IMR-90 (cell line): ENCODE measurements at regions not wholly inside any gene's neighbourhood (a gene's known extent, or its start where the extent isn't known, plus 50 kb on each side); places are given as distances from the start of the nearest gene placed in this dataset.

Experiments
- ATAC-seq: fragments of 200-7000 bp; cut with Tn5 transposase; 2 replicates; pipeline ENCODE4 v1.9.1; 2020; ENCODE audit warnings: low read depth, mild to moderate bottlenecking, moderate library complexity
- BruUV-seq: library from RNA; stranded (reverse); fragments of 400-500 nt; replicated peaks from 2 replicates; lab custom pipeline; 2021; lab: Mats Ljungman, UMichigan
- CTCF ChIA-PET: fragments of 300-600 bp; formaldehyde crosslinking; extraction: SDS; loops from one replicate; lab custom pipeline; 2021; ENCODE audit warnings: antibody characterized with exemption; lab: Yijun Ruan, JAX
- POLR2A ChIA-PET: fragments of 300-600 bp; sonication (Branson Sonifier 250); formaldehyde crosslinking; loops from one replicate; lab custom pipeline; 2022; ENCODE audit warnings: antibody characterized with exemption; ENCODE audit not compliant: unreplicated experiment; lab: Charles Lee
- DNase-seq: peaks from one replicate; pipeline ENCODE4 v3.0.0; 2013
- H2AFZ ChIP-seq: replicated peaks from 2 replicates; pipeline ENCODE3; 2013; ENCODE audit warnings: low read length, mild to moderate bottlenecking; ENCODE audit not compliant: poor library complexity
- H2AK5ac ChIP-seq: 2 replicates; pipeline ENCODE4 v1.6.1; 2013; ENCODE audit warnings: low read depth, low read length, inconsistent platforms
- H2AK9ac ChIP-seq: replicated peaks from 2 replicates; pipeline ENCODE3; 2013; ENCODE audit warnings: mild to moderate bottlenecking, low read depth, low read length, moderate library complexity; ENCODE audit not compliant: poor library complexity
- H2BK120ac ChIP-seq: 2 replicates; pipeline ENCODE4 v1.6.1; 2013; ENCODE audit warnings: low read depth, low read length, inconsistent platforms
- H2BK15ac ChIP-seq: 3 replicates; pipeline ENCODE4 v1.6.1; 2013; ENCODE audit warnings: low read depth, low read length, inconsistent platforms
- H2BK20ac ChIP-seq: 2 replicates; pipeline ENCODE4 v1.6.1; 2013; ENCODE audit warnings: low read depth, mild to moderate bottlenecking, inconsistent platforms, low read length, moderate library complexity
- H2BK5ac ChIP-seq: 2 replicates; pipeline ENCODE4 v1.6.1; 2013; ENCODE audit warnings: mild to moderate bottlenecking, low read depth, low read length, inconsistent platforms; ENCODE audit not compliant: poor library complexity, severe bottlenecking
- H3K14ac ChIP-seq: replicated peaks from 2 replicates; pipeline ENCODE4 v1.6.1; 2013; ENCODE audit warnings: low read depth, low read length, inconsistent platforms
- H3K18ac ChIP-seq: 2 replicates; pipeline ENCODE4 v1.6.1; 2013; ENCODE audit warnings: low read depth, low read length, control low read depth
- H3K23ac ChIP-seq: 2 replicates; pipeline ENCODE4 v1.6.1; 2013; ENCODE audit warnings: low read depth, low read length, inconsistent platforms
- H3K27ac ChIP-seq: 2 replicates; pipeline ENCODE4 v1.5.1; 2013; ENCODE audit warnings: mild to moderate bottlenecking, control low read depth, low read length; ENCODE audit not compliant: insufficient read depth
- H3K27me3 ChIP-seq: 2 replicates; pipeline ENCODE4 v1.6.1; 2013; ENCODE audit warnings: low read length; ENCODE audit not compliant: control insufficient read depth, insufficient read depth
- H3K36me3 ChIP-seq: 2 replicates; pipeline ENCODE4 v1.6.1; 2013; ENCODE audit warnings: low read length, mixed read lengths; ENCODE audit not compliant: control insufficient read depth, insufficient read depth
- H3K4ac ChIP-seq: 2 replicates; pipeline ENCODE4 v1.6.1; 2013; ENCODE audit warnings: low read depth, low read length, inconsistent platforms
- H3K4me1 ChIP-seq: 2 replicates; pipeline ENCODE4 v1.6.1; 2013; ENCODE audit warnings: low read length, mixed read lengths; ENCODE audit not compliant: control insufficient read depth, insufficient read depth
- H3K4me2 ChIP-seq: 2 replicates; pipeline ENCODE4 v1.6.1; 2013; ENCODE audit warnings: low read depth, mild to moderate bottlenecking, control low read depth, low read length, moderate library complexity
- H3K4me3 ChIP-seq: 2 replicates; pipeline ENCODE4 v1.5.1; 2013; ENCODE audit warnings: low read depth, mild to moderate bottlenecking, control low read depth, low read length, moderate library complexity; ENCODE audit not compliant: insufficient read depth
- H3K56ac ChIP-seq: 2 replicates; pipeline ENCODE4 v1.6.1; 2013; ENCODE audit warnings: low read length, inconsistent platforms; ENCODE audit not compliant: insufficient read depth; ENCODE audit errors: extremely low read depth
- H3K79me1 ChIP-seq, 2 experiments: 2 replicates each; pipeline ENCODE4 v1.6.1; 2013; ENCODE audit warnings: low read length in 2 of 2, inconsistent platforms in 1 of 2, low read depth in 1 of 2
- H3K9ac ChIP-seq: 2 replicates; pipeline ENCODE4 v1.6.1; 2013; ENCODE audit warnings: low read depth, low read length, control low read depth
- H3K9me1 ChIP-seq: 2 replicates; pipeline ENCODE4 v1.6.1; 2013; ENCODE audit warnings: low read length, inconsistent platforms; ENCODE audit not compliant: insufficient read depth
- H3K9me3 ChIP-seq: 2 replicates; pipeline ENCODE4 v1.6.1; 2013; ENCODE audit warnings: low read length; ENCODE audit not compliant: control insufficient read depth, insufficient read depth
- H4K20me1 ChIP-seq: 2 replicates; pipeline ENCODE4 v1.6.1; 2013; ENCODE audit warnings: low read length, inconsistent platforms; ENCODE audit not compliant: insufficient read depth
- H4K5ac ChIP-seq: 2 replicates; pipeline ENCODE4 v1.6.1; 2013; ENCODE audit warnings: mild to moderate bottlenecking, low read depth, low read length, control low read depth
- H4K8ac ChIP-seq, 2 experiments: 2 replicates each; pipeline ENCODE4 v1.6.1; 2013; ENCODE audit warnings: low read depth in 2 of 2, low read length in 2 of 2, control low read depth in 1 of 2, inconsistent platforms in 1 of 2
- H4K91ac ChIP-seq: 2 replicates; pipeline ENCODE4 v1.6.1; 2013; ENCODE audit warnings: low read depth, low read length, inconsistent platforms; ENCODE audit not compliant: insufficient read depth
- BHLHE40 ChIP-seq: fragments of 150-350 bp; IDR thresholded peaks from 2 replicates; pipeline ENCODE4 v1.6.1; 2016; ENCODE audit warnings: mild to moderate bottlenecking, low read depth, low read length
- FOS ChIP-seq: fragments of 150-350 bp; IDR thresholded peaks from 2 replicates; pipeline ENCODE4 v1.6.1; 2016; ENCODE audit warnings: low read depth, low read length
- MAFK ChIP-seq: IDR thresholded peaks from 2 replicates; pipeline ENCODE4 v1.6.1; 2012; ENCODE audit warnings: low read depth, low read length, improper control_type of control experiment
- NFE2L2 ChIP-seq: fragments of 150-350 bp; IDR thresholded peaks from 2 replicates; pipeline ENCODE4 v1.6.1; 2016; ENCODE audit warnings: low read depth, mild to moderate bottlenecking, low read length
- POLR2A ChIP-seq: IDR thresholded peaks from 2 replicates; pipeline ENCODE4 v1.6.1; 2012; ENCODE audit warnings: mild to moderate bottlenecking, low read depth, low read length
- RCOR1 ChIP-seq: IDR thresholded peaks from 2 replicates; pipeline ENCODE4 v1.6.1; 2012; ENCODE audit warnings: mild to moderate bottlenecking, low read length, improper control_type of control experiment; ENCODE audit not compliant: insufficient replicate concordance
- SMC3 ChIP-seq: fragments of 150-350 bp; IDR thresholded peaks from 2 replicates; pipeline ENCODE4 v1.6.1; 2016; ENCODE audit warnings: low read depth, mild to moderate bottlenecking, antibody characterized with exemption, low read length, moderate library complexity
- WGBS, 2 experiments: methylation state at CpG; one replicate each; pipeline versions ENCODE4 v1.1.5 to v1.1.7; 2013; ENCODE audit warnings: missing lambda C conversion rate in 2 of 2; ENCODE audit not compliant: insufficient read length in 1 of 2; ENCODE audit errors: extremely low coverage in 2 of 2; 5-methylcytosine and 5-hydroxymethylcytosine counted together
- dilution Hi-C: fragments of 300-500 bp; cut with HindIII; formaldehyde crosslinking; loops from one replicate; pipeline ENCODE4 v1.14.3; 2018; ENCODE audit warnings: low sequenced_read_pairs; ENCODE audit not compliant: unreplicated experiment
- in situ Hi-C: fragments of 300-500 bp; cut with MboI; formaldehyde crosslinking; loops from 3 replicates; pipeline ENCODE4 v1.14.3; 2019; ENCODE audit warnings: low sequenced_read_pairs, inconsistent platforms, mixed read lengths
- intact Hi-C: fragments of 100-400 bp; cut with micrococcal nuclease; formaldehyde crosslinking; loops from 2 replicates; pipeline ENCODE4 v1.10.0; 2022
- TF ChIP-seq, protein P1 (sequence below): conservative IDR thresholded peaks from 2 replicates; pipeline ENCODE4 v1.5.1; 2012; ENCODE audit warnings: mild to moderate bottlenecking, low read depth, low read length, improper control_type of control experiment
- TF ChIP-seq, protein P2 (sequence below): fragments of 150-350 bp; IDR thresholded peaks from 2 replicates; pipeline ENCODE4 v1.6.1; 2017; ENCODE audit warnings: mild to moderate bottlenecking, antibody characterized with exemption, low read length, low read depth

- Histone ChIP-seq H2BK15ac (no peak overlapping the region), H3K9ac (no peak overlapping the region), H3K18ac (no peak overlapping the region), H2BK20ac (no peak overlapping the region), H2AFZ (no peak overlapping the region), H2AK5ac (no peak overlapping the region), H4K91ac (no peak overlapping the region), H3K23ac (no peak overlapping the region), H4K8ac (no peak overlapping the region), H3K4me1 (no peaks in the 10 kb centered on the region), H3K27ac (no peak overlapping the region), H3K36me3 (no peaks in the 10 kb centered on the region), H3K27me3 (peaks cover 13% of the 10 kb centered on the region), H3K9me1 (no peaks in the 10 kb centered on the region), H3K9me3 (peaks cover 12% of the 10 kb centered on the region), H4K5ac (no peak overlapping the region), H3K4ac (no peak overlapping the region), H2BK5ac (no peak overlapping the region), H3K79me1 (no peaks in the 10 kb centered on the region), H3K14ac (no peak overlapping the region), H2AK9ac (no peak overlapping the region), H3K4me2 (no peak overlapping the region), H2BK120ac (no peak overlapping the region), H4K20me1 (no peaks in the 10 kb centered on the region), H3K4me3 (no peak overlapping the region), H3K56ac (no peak overlapping the region)
- ChIA-PET CTCF (interaction anchor here (1.0 kb wide), 1 partner anchor 13 kb away, joined by 3 read pairs; no protein-coding TSS in a partner anchor), POLR2A (no interaction called here)
- intact Hi-C loops (no loop called here), dilution Hi-C loops (no loop called here), in situ Hi-C loops (loop anchor here (10.0 kb wide), 1 partner anchor 198 kb away; no protein-coding TSS in a partner anchor)
- 95% methylated on average over 8 of the region's 20 CpGs; no CpG with 5 or more reads in 1 of the 2 experiments for WGBS, 2 experiments
- DNase-seq (no peak), ATAC-seq (no peak)
- BruUV-seq = no TSS peak
- TF ChIP-seq POLR2A (no peak), BHLHE40 (no peak), FOS (no peak), SMC3 (no peak), MAFK (no peak), NFE2L2 (no peak), RCOR1 (no peak)
- TF ChIP-seq, protein P1, sequence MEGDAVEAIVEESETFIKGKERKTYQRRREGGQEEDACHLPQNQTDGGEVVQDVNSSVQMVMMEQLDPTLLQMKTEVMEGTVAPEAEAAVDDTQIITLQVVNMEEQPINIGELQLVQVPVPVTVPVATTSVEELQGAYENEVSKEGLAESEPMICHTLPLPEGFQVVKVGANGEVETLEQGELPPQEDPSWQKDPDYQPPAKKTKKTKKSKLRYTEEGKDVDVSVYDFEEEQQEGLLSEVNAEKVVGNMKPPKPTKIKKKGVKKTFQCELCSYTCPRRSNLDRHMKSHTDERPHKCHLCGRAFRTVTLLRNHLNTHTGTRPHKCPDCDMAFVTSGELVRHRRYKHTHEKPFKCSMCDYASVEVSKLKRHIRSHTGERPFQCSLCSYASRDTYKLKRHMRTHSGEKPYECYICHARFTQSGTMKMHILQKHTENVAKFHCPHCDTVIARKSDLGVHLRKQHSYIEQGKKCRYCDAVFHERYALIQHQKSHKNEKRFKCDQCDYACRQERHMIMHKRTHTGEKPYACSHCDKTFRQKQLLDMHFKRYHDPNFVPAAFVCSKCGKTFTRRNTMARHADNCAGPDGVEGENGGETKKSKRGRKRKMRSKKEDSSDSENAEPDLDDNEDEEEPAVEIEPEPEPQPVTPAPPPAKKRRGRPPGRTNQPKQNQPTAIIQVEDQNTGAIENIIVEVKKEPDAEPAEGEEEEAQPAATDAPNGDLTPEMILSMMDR = no peak
- TF ChIP-seq, protein P2, sequence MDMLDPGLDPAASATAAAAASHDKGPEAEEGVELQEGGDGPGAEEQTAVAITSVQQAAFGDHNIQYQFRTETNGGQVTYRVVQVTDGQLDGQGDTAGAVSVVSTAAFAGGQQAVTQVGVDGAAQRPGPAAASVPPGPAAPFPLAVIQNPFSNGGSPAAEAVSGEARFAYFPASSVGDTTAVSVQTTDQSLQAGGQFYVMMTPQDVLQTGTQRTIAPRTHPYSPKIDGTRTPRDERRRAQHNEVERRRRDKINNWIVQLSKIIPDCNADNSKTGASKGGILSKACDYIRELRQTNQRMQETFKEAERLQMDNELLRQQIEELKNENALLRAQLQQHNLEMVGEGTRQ = no peak
Measured at GRCh38 chr16:87076331-87076949, 240.8 kb downstream of the C16orf95 start.
